ENCODE measurements at regions not wholly inside any gene's neighbourhood (a gene's known extent, or its start where the extent isn't known, plus 50 kb on each side); places are given as distances from the start of the nearest gene placed in this dataset.

- Histone ChIP-seq H3K27ac (ENCODE audit: low read depth, low read length, poor library complexity, severe bottlenecking) (no peak overlapping the region), H3K4me3 (ENCODE audit: low read depth, low read length, poor library complexity, severe bottlenecking) (no peak overlapping the region)
- POLR2A ChIA-PET (ENCODE audit: low non-redundant PET), result no interaction called here
Measured at GRCh38 chr20:43300901-43301300, 111.2 kb upstream of the PTPRT start.

GRCh38 chr20:43295781-43296180 lies 106.1 kb upstream of the PTPRT start:
- TF ChIP-seq, protein P1, sequence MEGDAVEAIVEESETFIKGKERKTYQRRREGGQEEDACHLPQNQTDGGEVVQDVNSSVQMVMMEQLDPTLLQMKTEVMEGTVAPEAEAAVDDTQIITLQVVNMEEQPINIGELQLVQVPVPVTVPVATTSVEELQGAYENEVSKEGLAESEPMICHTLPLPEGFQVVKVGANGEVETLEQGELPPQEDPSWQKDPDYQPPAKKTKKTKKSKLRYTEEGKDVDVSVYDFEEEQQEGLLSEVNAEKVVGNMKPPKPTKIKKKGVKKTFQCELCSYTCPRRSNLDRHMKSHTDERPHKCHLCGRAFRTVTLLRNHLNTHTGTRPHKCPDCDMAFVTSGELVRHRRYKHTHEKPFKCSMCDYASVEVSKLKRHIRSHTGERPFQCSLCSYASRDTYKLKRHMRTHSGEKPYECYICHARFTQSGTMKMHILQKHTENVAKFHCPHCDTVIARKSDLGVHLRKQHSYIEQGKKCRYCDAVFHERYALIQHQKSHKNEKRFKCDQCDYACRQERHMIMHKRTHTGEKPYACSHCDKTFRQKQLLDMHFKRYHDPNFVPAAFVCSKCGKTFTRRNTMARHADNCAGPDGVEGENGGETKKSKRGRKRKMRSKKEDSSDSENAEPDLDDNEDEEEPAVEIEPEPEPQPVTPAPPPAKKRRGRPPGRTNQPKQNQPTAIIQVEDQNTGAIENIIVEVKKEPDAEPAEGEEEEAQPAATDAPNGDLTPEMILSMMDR (conservative IDR thresholded peaks at IDR 0.05; ENCODE audit: low read depth, low read length), result no peak
- TF ChIP-seq EZH2 (IDR thresholded peaks at IDR 0.05; ENCODE audit: borderline replicate concordance, low read depth, low read length, poor library complexity, severe bottlenecking), result no peak
- no peaks in the 10 kb centered on the region for H3K36me3 ChIP-seq (ENCODE audit: insufficient read depth, low read length, poor library complexity, severe bottlenecking)
- H3K27ac ChIP-seq (ENCODE audit: low read depth, low read length, poor library complexity, severe bottlenecking), result no peak overlapping the region
- no peaks in the 10 kb centered on the region for H3K4me1 ChIP-seq (ENCODE audit: insufficient read depth, low read length, poor library complexity, severe bottlenecking)
- ChIA-PET CTCF (no interaction called here), POLR2A (ENCODE audit: low non-redundant PET) (no interaction called here)
- intact Hi-C loops (cut with micrococcal nuclease; ENCODE audit: unreplicated experiment), result no loop called here
- H3K9me3 ChIP-seq (ENCODE audit: low read depth, low read length, poor library complexity, severe bottlenecking), result no peaks in the 10 kb centered on the region
- no peaks in the 10 kb centered on the region for H3K27me3 ChIP-seq (replicated peaks; ENCODE audit: insufficient read depth, low read depth, low read length, poor library complexity)
- H3K4me3 ChIP-seq (ENCODE audit: low read depth, low read length, poor library complexity, severe bottlenecking), result no peak overlapping the region
- DNase-seq (ENCODE audit: low spot score), result no peak
- BruUV-seq (replicated peaks), result no TSS peak

More at GRCh38 chr20:43300901-43301300, 111.2 kb upstream of the PTPRT start:
- Histone ChIP-seq H3K27me3 (replicated peaks; ENCODE audit: insufficient read depth, low read depth, low read length, poor library complexity) (no peaks in the 10 kb centered on the region), H3K9me3 (ENCODE audit: low read depth, low read length, poor library complexity, severe bottlenecking) (no peaks in the 10 kb centered on the region), H3K36me3 (ENCODE audit: insufficient read depth, low read length, poor library complexity, severe bottlenecking) (no peaks in the 10 kb centered on the region), H3K4me1 (ENCODE audit: insufficient read depth, low read length, poor library complexity, severe bottlenecking) (no peaks in the 10 kb centered on the region)
- DNase-seq (ENCODE audit: low spot score), result no peak
- no TSS peak for BruUV-seq (replicated peaks)
- intact Hi-C loops (cut with micrococcal nuclease; ENCODE audit: unreplicated experiment), result no loop called here
- CTCF ChIA-PET, result no interaction called here
- no peak for TF ChIP-seq EZH2 (IDR thresholded peaks at IDR 0.05; ENCODE audit: borderline replicate concordance, low read depth, low read length, poor library complexity, severe bottlenecking)
- TF ChIP-seq, protein P1 (conservative IDR thresholded peaks at IDR 0.05; ENCODE audit: low read depth, low read length), result no peak

GRCh38 chr20:43295263-43295662 lies 105.6 kb upstream of the PTPRT start:
- Histone ChIP-seq H3K4me3 (ENCODE audit: low read depth, low read length, poor library complexity, severe bottlenecking) (no peak overlapping the region), H3K4me1 (ENCODE audit: insufficient read depth, low read length, poor library complexity, severe bottlenecking) (no peaks in the 10 kb centered on the region), H3K36me3 (ENCODE audit: insufficient read depth, low read length, poor library complexity, severe bottlenecking) (no peaks in the 10 kb centered on the region), H3K27ac (ENCODE audit: low read depth, low read length, poor library complexity, severe bottlenecking) (no peak overlapping the region), H3K27me3 (replicated peaks; ENCODE audit: insufficient read depth, low read depth, low read length, poor library complexity) (no peaks in the 10 kb centered on the region), H3K9me3 (ENCODE audit: low read depth, low read length, poor library complexity, severe bottlenecking) (no peaks in the 10 kb centered on the region)
- ChIA-PET CTCF (no interaction called here), POLR2A (ENCODE audit: low non-redundant PET) (no interaction called here)
- intact Hi-C loops (cut with micrococcal nuclease; ENCODE audit: unreplicated experiment), result no loop called here
- no peak for DNase-seq (ENCODE audit: low spot score)
- TF ChIP-seq, protein P1 (conservative IDR thresholded peaks at IDR 0.05; ENCODE audit: low read depth, low read length), result no peak
- TF ChIP-seq EZH2 (IDR thresholded peaks at IDR 0.05; ENCODE audit: borderline replicate concordance, low read depth, low read length, poor library complexity, severe bottlenecking), result no peak
- BruUV-seq (replicated peaks), result no TSS peak
